SW480 (cell line): ENCODE measurements at regions not wholly inside any gene's neighbourhood (a gene's known extent, or its start where the extent isn't known, plus 50 kb on each side); places are given as distances from the start of the nearest gene placed in this dataset.

Experiments used
- DNase-seq: peaks from one replicate; pipeline ENCODE4 v3.0.0-alpha.2; 2016; ENCODE audit warnings: low spot score

- no peak for DNase-seq
Measured at GRCh38 chr12:4223273-4223845, 50.2 kb upstream of the CCND2 start.

DNA sequence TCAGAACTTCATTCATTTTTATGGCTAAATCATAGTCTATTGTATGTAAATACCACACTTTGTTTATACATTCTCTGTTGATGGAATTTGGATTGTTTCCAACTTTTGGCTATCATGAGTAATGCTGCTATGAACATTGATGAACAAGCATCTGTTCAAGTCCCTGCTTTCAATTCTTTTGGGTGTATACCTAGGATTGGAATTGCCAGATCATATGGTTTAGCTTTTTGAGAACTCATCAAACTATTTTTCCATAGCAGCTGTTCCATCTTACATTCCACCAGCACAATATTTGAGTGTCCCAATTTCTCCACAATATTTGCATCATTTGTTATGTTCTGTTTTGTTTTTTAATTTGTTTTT lies 52.3 kb upstream of the CCND2 start:
- DNase-seq = no peak

GRCh38 chr12:4220536-4221257 lies 52.9 kb upstream of the CCND2 start:
- DNase-seq = no peak

- no peak for DNase-seq
Measured at GRCh38 chr12:4217091-4217490, 56.5 kb upstream of the CCND2 start.

DNA sequence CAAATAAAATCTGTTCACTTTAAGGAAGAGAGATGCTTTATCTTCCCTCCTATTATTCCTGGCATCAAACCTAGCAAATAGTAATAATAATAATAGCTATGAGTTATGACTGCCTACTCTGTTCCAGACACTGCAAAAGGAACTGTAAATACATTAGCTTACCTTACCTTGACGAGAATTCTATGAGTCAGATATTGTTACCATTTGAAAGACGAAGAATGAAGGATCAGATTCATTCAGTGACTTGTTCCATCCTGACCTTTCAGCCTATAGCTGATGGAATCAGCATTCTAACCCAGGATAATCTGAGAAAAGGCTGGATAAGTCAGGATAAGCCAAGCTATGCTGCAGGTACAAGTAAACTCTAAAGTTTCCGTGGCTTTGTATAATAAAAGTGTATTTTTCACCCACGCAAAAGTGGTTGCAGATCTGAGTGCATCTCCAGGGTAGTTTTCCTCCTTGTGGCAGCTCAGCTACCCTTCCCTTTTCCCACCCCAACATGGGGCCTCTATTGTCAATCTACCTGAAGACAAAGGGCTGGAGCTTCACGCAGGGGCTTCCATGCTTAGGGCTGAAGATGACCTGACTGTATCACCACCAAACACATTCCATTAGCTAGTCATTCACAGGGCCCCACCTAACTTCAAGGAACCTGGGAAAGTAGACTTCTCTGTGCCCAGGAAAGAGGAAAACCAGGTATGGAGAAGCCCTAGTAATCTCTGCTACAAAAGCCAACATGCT lies 57.2 kb upstream of the CCND2 start:
- no peak for DNase-seq

DNA sequence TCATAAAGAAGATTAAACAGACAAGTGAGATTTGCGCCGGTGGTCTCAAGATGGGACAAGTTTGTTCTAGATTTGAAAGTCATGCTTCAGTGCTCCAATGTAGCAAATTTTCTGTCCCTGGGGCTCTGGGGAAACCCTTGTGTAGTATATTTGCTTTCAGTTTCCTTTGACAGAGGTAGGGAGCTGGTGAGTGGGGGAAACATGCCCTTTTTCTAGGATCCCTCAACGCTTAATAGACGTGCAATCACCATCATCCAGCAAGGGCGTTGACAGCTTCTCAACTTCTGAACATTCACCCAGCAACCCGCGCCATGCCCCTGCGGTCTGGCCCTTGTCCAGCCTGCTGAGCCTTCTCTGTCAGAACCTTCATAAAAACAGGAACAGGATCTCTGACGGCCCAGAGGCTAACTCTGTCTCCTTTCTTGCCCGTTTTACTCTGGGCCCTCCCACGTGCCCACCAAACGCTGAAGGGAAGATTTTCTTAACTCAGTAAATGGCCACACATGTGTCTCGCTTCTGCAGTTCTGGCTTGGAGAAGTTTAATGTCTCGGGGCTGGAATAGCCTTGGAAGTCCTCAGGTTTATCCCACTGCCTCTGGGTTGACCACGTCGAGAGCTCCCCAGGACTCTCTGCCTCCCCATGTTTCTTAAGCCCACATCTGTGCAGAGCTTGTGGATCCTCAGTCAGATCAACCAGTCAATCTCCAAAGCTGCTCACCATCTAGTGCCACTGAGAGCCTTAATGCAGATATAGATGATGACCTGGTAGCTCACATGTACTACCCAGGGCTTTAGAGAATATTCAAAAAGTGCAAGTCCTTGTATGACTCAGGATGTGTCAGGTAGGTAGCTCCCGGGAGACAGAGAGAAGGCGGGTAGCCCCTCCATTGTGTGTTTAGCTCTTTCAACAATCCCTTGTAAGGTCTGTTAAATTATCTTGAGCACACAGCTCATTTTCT lies 58.1 kb upstream of the CCND2 start:
- peak; percentile 33 for DNase-seq

DNA sequence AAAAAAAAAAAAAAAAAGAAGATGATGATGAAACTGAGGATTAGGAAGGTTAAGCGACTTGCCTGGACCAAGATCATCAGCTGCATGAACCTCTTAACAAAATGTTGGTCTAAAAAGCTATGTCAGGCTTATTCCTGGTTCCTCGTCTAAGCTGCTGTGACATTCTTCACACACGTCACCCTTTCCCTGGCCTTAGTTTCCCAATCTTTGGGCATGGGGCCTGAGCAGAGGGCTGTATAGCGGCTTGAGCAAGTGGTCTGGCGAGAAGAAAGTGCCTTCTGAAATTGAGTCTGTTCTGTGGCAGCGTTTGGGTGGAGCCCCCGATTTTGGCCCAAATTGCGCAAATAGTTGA lies 58.7 kb upstream of the CCND2 start:
- no peak for DNase-seq

DNA sequence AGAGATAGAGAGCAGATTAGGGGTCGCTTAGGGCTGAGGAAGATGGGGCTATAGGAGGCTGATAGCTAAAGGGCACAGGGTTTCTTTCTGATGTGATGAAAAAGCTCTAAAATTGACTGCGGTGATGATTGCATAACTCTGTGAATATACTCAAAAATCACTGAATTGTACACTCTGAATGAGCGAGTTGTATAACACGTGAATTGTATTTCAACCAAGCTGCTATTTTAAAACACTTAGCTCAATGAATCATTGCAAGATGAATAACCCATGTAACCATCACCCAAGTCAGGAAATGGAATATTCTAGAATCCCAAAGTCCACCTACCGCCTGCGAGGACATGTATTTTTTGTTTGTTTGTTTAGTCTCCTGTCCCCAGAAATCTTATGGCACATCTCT lies 60.1 kb upstream of the CCND2 start:
- no peak for DNase-seq

DNA sequence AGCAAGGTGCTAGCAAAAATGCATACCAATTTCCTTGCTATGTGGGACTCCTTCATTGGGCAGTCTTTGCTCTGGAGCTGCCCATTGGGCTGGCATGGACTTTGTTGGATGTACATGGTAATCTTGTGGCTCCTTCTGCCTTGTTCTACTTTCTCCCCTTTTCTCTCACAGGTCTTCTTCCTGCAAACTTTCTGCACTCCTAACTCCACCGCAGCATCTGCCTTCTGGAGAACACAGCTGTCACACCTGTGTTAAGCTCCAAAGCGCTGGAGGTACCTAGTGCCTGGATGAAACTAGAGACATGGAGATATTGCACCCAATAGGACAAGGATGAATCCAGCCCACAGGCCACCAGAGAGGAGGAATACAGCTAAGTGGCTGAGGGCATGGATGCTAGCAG lies 60.7 kb upstream of the CCND2 start:
- DNase-seq = no peak

DNA sequence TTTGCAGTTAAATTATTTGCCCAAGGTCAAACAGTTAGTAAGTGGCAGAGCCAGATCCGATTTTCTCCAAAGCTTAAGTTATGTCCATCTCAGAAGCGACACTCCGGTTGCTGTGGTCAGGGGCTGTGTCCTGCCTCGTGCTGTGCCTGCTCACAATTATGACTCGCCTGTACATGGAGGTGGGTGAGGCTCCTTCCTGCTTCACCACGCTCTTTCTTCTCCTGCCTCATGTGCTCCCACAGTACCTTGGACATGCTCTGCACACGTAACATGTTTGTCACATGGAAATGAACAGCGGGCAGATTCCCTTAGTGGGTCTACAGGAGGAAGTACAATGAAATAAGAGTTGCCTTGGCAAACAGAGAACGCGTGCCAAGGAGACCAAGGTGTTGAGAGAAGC lies 62.2 kb upstream of the CCND2 start:
- no peak for DNase-seq

DNA sequence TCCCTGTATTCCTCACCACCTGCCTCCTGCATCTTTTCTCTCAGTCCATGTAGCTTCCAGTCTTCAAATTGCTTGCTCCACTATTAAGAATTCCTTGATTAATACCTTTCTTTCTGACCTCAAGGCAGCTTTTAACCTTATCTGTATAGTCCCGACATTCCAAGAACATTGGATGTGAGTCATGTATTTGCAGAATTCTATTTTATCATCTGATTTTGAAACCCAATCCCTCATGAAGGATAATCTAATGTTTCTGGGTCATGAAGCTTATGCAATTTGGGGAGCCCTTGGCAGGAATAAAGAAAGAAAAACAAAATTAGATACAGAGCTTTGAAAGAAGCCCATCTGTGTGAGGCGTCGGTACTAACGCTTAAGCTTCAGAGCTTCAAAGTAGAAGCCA lies 63.4 kb upstream of the CCND2 start:
- DNase-seq = no peak

DNA sequence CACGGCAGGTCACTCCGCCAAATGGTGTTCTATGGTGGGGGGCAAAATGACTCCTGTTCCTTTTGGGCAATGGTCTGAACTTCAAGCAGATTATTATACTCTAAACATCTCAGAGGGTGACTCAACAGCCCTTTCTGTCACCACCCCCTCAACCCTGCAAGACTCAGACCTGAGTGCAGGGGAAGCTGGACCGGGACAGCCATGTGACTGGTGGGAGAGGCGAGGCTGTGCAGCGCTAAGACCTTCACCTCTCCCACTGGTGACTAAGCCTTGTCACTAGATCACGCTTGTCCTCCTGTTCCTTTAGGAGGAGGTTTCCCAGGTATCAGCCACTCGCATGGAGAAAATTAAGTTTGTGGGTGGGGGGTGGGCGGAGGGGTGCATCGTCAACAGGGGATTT lies 67.1 kb upstream of the CCND2 start:
- no peak for DNase-seq

- DNase-seq = no peak
Measured at GRCh38 chr12:4203772-4204376, 69.7 kb upstream of the CCND2 start.

GRCh38 chr12:4202918-4203317 lies 70.6 kb upstream of the CCND2 start:
- DNase-seq = no peak

GRCh38 chr12:4202487-4202886 lies 71.1 kb upstream of the CCND2 start:
- no peak for DNase-seq

DNA sequence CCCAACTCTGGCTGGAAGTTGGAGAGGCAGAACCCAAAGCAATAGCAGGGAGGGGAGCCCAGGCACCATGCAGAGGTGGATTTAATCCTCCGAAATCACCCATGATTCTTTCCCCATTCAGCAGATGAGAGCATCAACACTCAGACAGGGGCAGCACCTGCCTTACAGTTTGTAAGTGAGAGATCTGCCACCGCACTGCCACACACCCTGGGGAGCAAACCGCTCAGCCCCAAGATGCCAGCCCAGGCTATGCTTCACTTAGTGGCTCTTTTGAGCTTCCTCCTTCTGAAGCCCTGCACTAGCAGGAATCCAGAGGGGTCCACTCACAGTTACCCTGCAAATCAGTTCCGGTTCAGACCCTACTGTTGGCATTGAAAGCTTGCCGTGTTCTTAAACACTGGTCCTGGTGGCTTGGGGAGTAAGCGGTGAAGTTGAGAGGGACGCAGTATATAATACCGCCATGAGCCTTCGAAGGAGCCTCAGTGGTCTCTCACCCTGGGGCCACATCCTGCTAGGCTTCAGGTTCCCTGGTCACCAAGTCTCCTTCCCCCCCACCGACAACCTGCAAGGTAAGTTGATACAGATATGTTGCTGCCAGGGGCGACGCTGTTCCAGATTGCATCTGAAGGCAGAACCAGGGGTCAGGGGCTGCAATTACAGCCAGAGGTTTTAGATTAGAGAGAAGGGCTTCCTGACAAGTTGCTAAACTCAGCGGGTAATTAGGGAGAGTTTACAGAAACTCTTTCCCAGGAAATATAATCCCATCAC lies 72.0 kb upstream of the CCND2 start:
- DNase-seq = no peak

DNA sequence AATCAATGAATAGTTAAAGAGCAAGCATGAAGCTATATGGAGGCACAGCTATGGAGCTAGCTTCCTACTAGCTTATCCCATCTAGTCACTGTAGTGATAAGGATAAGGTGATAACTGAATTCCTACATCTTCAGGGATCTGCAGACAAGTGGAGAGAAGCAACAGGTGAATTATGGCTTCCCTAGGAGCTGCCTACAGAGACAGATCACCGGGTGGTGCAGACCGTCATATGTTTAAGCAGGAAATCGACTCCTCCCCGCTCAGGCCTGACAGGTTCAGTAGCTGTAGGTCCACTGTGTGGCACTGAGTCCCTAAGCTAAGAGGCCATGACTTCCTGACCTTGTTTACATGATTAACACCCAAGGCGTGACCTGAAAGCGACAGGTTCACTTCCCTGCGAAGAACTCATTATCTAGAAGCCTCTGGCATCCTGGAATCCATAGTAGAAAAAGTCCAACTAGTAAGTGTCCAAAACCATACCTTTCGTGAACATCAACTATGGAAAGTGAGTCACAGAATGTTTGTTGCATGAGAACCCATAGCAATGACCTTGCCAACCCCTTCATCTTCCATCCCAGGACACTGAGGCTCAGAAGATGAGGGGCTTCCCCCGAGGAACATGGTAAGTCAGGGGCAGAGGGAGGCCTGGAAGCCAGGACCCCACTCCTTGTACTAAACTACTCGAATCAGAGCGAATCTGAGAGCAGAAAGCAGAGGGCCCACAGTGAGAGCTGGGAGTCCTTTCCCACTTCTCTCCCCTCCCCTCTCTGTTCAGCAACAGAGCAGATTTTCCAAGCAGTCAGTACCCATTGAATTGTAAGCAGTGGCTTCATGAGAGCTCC lies 75.4 kb upstream of the CCND2 start:
- no peak for DNase-seq

- DNase-seq = no peak
Measured at GRCh38 chr12:4196805-4197420, 76.6 kb upstream of the CCND2 start.

- DNase-seq = no peak
Measured at GRCh38 chr12:4194668-4195067, 78.9 kb upstream of the CCND2 start.

GRCh38 chr12:4193821-4194220 lies 79.7 kb upstream of the CCND2 start:
- no peak for DNase-seq
